ENCODE measurements at regions not wholly inside any gene's neighbourhood (a gene's known extent, or its start where the extent isn't known, plus 50 kb on each side); places are given as distances from the start of the nearest gene placed in this dataset.

DNA sequence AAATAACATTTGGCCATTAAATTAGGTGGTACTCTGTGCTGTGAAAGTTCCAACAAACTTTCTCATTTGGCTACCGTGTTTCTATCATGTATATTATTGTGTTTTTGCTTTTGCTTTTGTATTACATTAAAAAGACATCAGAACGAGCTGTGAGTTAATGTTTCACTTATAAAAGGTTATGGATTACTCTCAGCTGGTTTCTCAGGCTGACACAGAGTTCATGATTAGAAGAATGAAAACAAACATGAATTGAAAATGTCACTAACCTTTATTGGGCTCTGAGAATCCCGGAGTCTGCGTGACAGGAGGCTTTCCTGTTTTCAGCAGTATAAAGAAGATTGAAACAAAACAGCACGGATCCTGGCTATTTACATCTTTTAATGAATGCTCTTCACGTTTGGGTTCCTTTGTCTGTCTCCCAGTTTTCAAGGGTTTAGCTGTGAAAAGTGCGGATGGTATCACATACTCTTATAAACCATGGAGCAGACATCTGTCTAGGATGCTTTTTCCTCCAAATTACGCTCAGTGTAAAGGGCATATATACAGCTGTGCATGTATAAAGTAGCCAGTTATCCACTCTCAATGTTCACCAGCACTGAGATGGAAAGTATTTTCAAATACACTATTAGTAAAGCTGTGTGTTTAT, 153.6 kb downstream of the PTCSC3 start:
- Mint-ChIP-seq H3K4me3 (no peak overlapping the region), H3K36me3 (ENCODE audit: low read depth) (no peaks in the 10 kb centered on the region), H3K9me3 (no peaks in the 10 kb centered on the region), H3K27ac (no peak overlapping the region), H3K4me1 (peaks cover 12% of the 10 kb centered on the region), H3K27me3 (peaks cover 14% of the 10 kb centered on the region)
- no peak for DNase-seq
- POLR2A ChIA-PET: no interaction called here
- CTCF ChIA-PET: interaction anchor here (0.6 kb wide), 1 partner anchor 91 kb away, joined by 3 read pairs; no protein-coding TSS in a partner anchor

DNA sequence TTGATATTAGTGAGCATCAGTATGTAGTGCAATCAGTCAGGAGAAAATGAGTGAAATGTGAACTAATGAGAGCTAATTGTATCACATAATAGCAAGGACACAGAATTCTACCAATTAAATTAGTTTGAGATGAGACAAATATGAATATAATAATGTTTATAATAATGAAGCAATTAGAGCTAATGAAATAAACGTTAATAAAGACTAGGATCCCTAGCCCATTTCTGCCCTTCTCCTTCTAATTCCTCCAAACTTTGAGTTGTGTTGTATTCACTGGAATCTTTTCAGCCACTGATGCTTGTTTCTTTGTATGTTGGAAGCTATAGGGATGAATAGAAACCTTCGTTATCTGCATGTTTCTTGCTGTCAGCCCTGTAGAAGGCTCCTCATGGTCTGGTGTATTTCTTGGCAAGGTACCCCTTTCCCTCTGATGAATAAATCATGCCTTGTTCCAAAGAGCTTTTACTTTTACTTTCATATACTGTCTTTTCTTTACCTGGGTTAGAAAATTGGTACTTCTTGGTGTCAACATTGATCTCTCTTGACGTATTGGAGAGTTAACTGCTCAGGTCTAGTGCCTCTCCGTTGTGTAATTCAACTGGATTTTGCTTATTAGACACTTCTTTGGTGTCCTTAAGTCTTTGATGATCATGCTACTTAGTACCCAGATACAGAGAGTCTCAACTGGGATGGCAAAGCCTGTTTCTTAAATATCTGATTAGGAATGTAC, 154.8 kb downstream of the PTCSC3 start:
- Mint-ChIP-seq H3K4me3 (no peak overlapping the region), H3K36me3 (ENCODE audit: low read depth) (no peaks in the 10 kb centered on the region), H3K9me3 (no peaks in the 10 kb centered on the region), H3K27ac (no peak overlapping the region), H3K4me1 (peaks cover 12% of the 10 kb centered on the region), H3K27me3 (peaks cover 7% of the 10 kb centered on the region)
- no peak for DNase-seq
- ChIA-PET POLR2A (no interaction called here), CTCF (no interaction called here)

GRCh38 chr14:36021030-36021422, 155.5 kb downstream of the PTCSC3 start:
- POLR2A ChIA-PET: no interaction called here
- H3K27me3 Mint-ChIP-seq: peaks cover 7% of the 10 kb centered on the region
- no peaks in the 10 kb centered on the region for H3K36me3 Mint-ChIP-seq (ENCODE audit: low read depth)
- peaks cover 12% of the 10 kb centered on the region for H3K4me1 Mint-ChIP-seq
- no peak overlapping the region for H3K27ac Mint-ChIP-seq
- CTCF ChIA-PET: no interaction called here
- DNase-seq: no peak
- H3K9me3 Mint-ChIP-seq: no peaks in the 10 kb centered on the region
- H3K4me3 Mint-ChIP-seq: no peak overlapping the region

DNA sequence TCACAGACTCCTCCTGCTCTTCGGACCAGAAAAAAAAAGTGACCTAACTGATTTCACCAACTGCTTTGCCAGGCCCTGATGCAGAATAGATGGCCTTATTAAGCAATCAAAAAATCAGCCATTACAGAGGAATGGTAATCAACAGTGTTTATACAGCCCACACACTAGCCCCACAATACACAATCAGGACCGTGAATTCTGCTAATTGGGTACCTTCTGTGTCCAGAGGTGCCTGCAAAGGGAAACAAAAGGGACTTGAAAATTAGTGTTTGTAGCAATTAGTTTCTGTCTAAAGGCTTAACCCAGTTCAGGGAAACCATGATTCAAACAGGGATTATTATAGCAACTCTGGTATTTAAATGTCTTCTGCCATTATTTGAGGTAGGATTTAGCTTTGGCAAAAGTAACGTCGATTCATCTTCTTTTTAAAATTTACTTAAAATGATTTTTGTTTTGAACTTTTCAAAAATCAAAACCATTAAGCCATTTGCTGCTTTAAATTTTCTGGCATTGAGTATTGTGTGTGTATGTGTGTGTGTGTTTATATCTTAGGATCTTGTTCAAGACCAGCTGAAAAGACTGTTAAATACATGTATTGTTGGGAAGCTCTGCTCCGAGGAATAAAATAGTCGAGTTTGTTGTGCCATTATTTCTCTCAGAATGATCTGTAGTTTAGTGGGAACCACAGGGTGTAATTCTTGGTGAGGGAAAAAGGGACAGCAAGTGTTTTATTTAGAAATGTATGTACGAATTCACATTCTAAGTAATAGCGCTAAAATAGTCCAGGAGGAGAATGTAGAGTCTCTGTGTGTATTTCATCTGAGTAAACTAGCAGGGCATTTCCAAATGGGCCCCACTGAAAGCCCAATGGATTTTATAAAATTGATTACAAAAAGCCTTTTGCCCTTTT, 156.1 kb downstream of the PTCSC3 start:
- H3K4me3 Mint-ChIP-seq: no peak overlapping the region
- no peak overlapping the region for H3K27ac Mint-ChIP-seq
- H3K9me3 Mint-ChIP-seq: no peaks in the 10 kb centered on the region
- peaks cover 12% of the 10 kb centered on the region for H3K4me1 Mint-ChIP-seq
- ChIA-PET POLR2A (no interaction called here), CTCF (no interaction called here)
- H3K27me3 Mint-ChIP-seq: peaks cover 7% of the 10 kb centered on the region
- no peaks in the 10 kb centered on the region for H3K36me3 Mint-ChIP-seq (ENCODE audit: low read depth)
- no peak for DNase-seq

DNA sequence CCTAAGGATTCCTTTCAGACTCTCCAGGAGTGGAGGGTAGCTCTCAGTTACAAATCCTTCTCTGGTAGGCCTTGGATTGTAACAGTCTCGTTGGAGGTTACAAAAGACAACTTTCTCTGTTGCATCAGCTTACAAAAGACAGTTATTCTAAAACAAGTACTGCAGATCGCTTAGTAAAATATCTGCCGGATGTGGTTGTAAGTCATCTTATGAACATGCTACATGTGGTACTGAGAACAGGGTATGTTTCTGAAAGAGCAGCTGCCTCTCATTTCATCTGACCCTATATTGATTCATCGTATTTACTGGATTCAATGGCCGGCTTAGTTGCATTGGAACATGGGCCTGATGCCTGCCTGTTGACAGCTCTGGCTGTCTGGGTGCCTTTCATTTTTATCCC, 157.4 kb downstream of the PTCSC3 start:
- Mint-ChIP-seq H3K27me3 (peaks cover 4% of the 10 kb centered on the region), H3K4me3 (no peak overlapping the region), H3K9me3 (no peaks in the 10 kb centered on the region), H3K27ac (peak overlapping the region; percentile 10), H3K36me3 (ENCODE audit: low read depth) (no peaks in the 10 kb centered on the region), H3K4me1 (peaks cover 12% of the 10 kb centered on the region)
- DNase-seq: no peak
- CTCF ChIA-PET: no interaction called here
- POLR2A ChIA-PET: no interaction called here

DNA sequence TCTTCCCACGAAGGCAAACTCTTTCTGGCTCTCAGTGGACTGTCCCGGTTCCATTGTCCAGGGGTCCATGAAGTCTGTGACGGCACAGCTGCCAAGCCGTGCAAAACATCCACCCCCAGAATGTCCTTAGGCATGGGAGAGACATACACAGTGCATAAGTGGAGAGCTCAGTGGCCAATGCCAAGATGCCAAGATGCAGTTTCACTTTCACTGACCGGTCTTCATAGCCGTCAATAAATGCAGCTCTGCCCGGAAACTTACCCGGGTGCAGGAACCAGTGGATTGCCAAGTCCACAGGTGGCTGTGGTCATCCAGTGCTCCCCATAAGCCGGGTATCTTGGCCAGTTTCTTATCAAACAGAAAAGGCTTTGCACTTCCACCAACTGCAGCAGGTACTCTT, 162.3 kb downstream of the PTCSC3 start:
- CTCF ChIA-PET: interaction anchor here (1.1 kb wide), 1 partner anchor 14 kb away, joined by 3 read pairs; no protein-coding TSS in a partner anchor
- DNase-seq: no peak
- Mint-ChIP-seq H3K36me3 (ENCODE audit: low read depth) (no peaks in the 10 kb centered on the region), H3K27ac (no peak overlapping the region), H3K9me3 (no peaks in the 10 kb centered on the region), H3K4me1 (no peaks in the 10 kb centered on the region), H3K4me3 (no peak overlapping the region), H3K27me3 (peaks cover 3% of the 10 kb centered on the region)
- POLR2A ChIA-PET: no interaction called here

- DNase-seq: no peak
- Mint-ChIP-seq H3K4me1 (no peaks in the 10 kb centered on the region), H3K36me3 (ENCODE audit: low read depth) (no peaks in the 10 kb centered on the region), H3K27me3 (peaks cover 3% of the 10 kb centered on the region), H3K9me3 (no peaks in the 10 kb centered on the region), H3K27ac (no peak overlapping the region), H3K4me3 (no peak overlapping the region)
- ChIA-PET CTCF (interaction anchor here (1.1 kb wide), 1 partner anchor 13 kb away, joined by 3 read pairs; no protein-coding TSS in a partner anchor), POLR2A (no interaction called here)
Measured at GRCh38 chr14:36013483-36013882, 163.0 kb downstream of the PTCSC3 start.

GRCh38 chr14:36012621-36013020, 163.9 kb downstream of the PTCSC3 start:
- Mint-ChIP-seq H3K4me1 (no peaks in the 10 kb centered on the region), H3K36me3 (ENCODE audit: low read depth) (no peaks in the 10 kb centered on the region), H3K27me3 (peaks cover 3% of the 10 kb centered on the region), H3K9me3 (no peaks in the 10 kb centered on the region), H3K27ac (no peak overlapping the region), H3K4me3 (no peak overlapping the region)
- no peak for DNase-seq
- ChIA-PET CTCF (no interaction called here), POLR2A (no interaction called here)

DNA sequence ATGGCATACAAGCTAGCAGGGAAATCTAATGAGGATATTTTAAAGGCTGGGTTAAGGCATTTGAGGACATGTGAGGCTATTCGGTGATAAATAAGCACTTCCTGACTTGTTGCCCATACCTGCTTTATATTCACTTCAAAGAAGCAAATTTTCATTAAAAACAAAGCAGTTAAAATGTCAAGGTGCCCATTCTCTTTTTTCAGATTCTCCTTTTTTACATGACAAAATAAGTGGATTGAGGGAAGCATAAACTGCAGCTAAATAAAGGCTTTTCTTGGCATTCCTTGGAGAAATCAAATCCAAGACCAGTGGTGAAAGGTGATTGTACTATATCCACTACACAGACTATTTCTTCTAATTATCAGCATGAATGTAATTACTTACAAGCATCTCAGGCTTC, 166.9 kb downstream of the PTCSC3 start:
- CTCF ChIA-PET: no interaction called here
- H3K9me3 Mint-ChIP-seq: no peaks in the 10 kb centered on the region
- no peaks in the 10 kb centered on the region for H3K4me1 Mint-ChIP-seq
- no peak overlapping the region for H3K4me3 Mint-ChIP-seq
- H3K27ac Mint-ChIP-seq: no peak overlapping the region
- H3K27me3 Mint-ChIP-seq: peaks cover 11% of the 10 kb centered on the region
- H3K36me3 Mint-ChIP-seq (ENCODE audit: low read depth): no peaks in the 10 kb centered on the region
- POLR2A ChIA-PET: no interaction called here
- no peak for DNase-seq

- Mint-ChIP-seq H3K4me3 (no peak overlapping the region), H3K36me3 (ENCODE audit: low read depth) (no peaks in the 10 kb centered on the region), H3K4me1 (no peaks in the 10 kb centered on the region), H3K27ac (no peak overlapping the region), H3K9me3 (no peaks in the 10 kb centered on the region), H3K27me3 (peaks cover 11% of the 10 kb centered on the region)
- CTCF ChIA-PET: no interaction called here
- no peak for DNase-seq
- POLR2A ChIA-PET: no interaction called here
Measured at GRCh38 chr14:36006623-36007022, 169.9 kb downstream of the PTCSC3 start.

- POLR2A ChIA-PET: no interaction called here
- Mint-ChIP-seq H3K27me3 (peaks cover 11% of the 10 kb centered on the region), H3K9me3 (no peaks in the 10 kb centered on the region), H3K4me3 (no peak overlapping the region), H3K4me1 (no peaks in the 10 kb centered on the region), H3K36me3 (ENCODE audit: low read depth) (no peaks in the 10 kb centered on the region), H3K27ac (no peak overlapping the region)
- CTCF ChIA-PET: no interaction called here
- DNase-seq: no peak
Measured at GRCh38 chr14:36005670-36006069, 170.9 kb downstream of the PTCSC3 start.

DNA sequence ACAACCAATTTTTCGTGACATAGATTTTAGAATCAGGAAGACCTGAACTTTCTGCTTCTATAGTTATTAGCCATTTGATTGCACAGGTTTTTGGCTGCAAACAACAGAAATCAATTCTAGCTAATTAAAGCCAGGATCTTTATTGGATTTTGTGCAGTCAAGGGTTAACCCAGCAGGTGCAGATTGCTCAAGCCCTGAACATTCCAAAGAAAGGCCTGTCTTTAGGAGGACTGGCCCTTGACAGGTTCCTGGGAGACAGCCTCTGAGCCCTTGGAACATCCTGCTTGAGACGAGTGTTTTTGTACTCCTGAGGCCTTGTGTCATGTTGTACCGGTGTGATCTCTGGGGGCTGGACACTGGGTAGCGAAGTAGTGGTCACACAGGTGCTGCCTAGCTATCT, 174.6 kb downstream of the PTCSC3 start:
- Mint-ChIP-seq H3K9me3 (no peaks in the 10 kb centered on the region), H3K4me3 (no peak overlapping the region), H3K4me1 (no peaks in the 10 kb centered on the region), H3K36me3 (ENCODE audit: low read depth) (no peaks in the 10 kb centered on the region), H3K27ac (no peak overlapping the region), H3K27me3 (peaks cover 14% of the 10 kb centered on the region)
- CTCF ChIA-PET: no interaction called here
- no peak for DNase-seq
- POLR2A ChIA-PET: no interaction called here

DNA sequence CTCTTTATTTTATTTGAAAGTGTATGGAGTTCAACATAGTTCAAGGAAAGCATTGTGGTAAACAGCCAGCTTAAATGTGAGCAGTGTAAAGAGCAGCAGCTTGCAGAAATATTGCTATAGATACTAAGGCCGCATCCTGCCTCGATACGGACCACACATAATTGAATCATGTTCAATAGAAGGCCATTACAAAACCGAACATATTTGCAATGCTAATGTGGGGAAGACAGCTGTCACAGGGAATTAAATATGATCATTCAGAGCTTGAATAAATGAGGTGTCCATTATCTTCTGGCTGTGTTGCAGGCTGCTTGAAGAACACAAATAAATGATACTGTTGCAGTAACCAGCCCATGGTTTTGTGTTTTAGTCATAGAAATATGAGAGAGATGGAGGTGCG, 173.2 kb downstream of the BRMS1L start:
- ChIA-PET CTCF (interaction anchor here (1.3 kb wide), 1 partner anchor 12 kb away, joined by 6 read pairs; no protein-coding TSS in a partner anchor), POLR2A (no interaction called here)
- no peaks in the 10 kb centered on the region for H3K36me3 Mint-ChIP-seq (ENCODE audit: low read depth)
- no peak for DNase-seq
- H3K9me3 Mint-ChIP-seq: no peaks in the 10 kb centered on the region
- H3K4me1 Mint-ChIP-seq: no peaks in the 10 kb centered on the region
- no peak overlapping the region for H3K27ac Mint-ChIP-seq
- no peak overlapping the region for H3K4me3 Mint-ChIP-seq
- H3K27me3 Mint-ChIP-seq: peaks cover 12% of the 10 kb centered on the region
